ENCODE measurements at regions not wholly inside any gene's neighbourhood (a gene's known extent, or its start where the extent isn't known, plus 50 kb on each side); places are given as distances from the start of the nearest gene placed in this dataset.

DNA sequence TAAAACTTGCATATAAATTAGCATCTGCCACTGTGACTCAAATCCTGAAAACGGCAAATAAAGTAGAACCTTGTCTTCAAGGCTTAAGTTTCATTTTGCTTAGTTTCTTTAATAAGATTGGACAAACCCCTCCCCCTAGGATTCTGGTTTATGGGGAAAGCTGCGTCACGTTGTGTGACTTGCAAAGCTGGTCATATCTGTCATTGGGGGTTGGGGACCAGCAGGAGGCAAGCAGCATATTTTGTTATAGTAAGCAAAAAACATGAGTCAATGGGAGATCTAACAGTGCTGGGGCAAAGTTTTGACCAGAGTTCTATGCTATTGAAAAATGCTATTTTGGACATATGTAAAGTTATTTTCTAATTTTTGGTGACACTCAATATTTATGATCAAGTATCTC lies 407.3 kb downstream of the PCDH18 start:
- Mint-ChIP-seq H3K4me1 (peaks cover 5% of the 10 kb centered on the region), H3K9me3 (no peaks in the 10 kb centered on the region), H3K4me3 (no peak overlapping the region), H3K36me3 (no peaks in the 10 kb centered on the region), H3K27ac (no peak overlapping the region), H3K27me3 (ENCODE audit: insufficient read depth, low read depth) (no peaks in the 10 kb centered on the region)
- Histone ChIP-seq H2AFZ (replicated peaks) (peak overlapping the region; percentile 41), H3K4me3 (no peak overlapping the region), H3K27ac (no peak overlapping the region), H3K9ac (no peak overlapping the region), H3K4me1 (no peaks in the 10 kb centered on the region), H3K36me3 (no peaks in the 10 kb centered on the region), H3K9me3 (ENCODE audit: low read depth) (no peaks in the 10 kb centered on the region), H4K20me1 (ENCODE audit: low read depth) (no peaks in the 10 kb centered on the region), H3F3A (ENCODE audit: low read depth) (no peaks in the 10 kb centered on the region), H3K4me2 (no peak overlapping the region), H3K27me3 (no peaks in the 10 kb centered on the region), H3K79me2 (ENCODE audit: low read depth) (no peaks in the 10 kb centered on the region)
- TF ChIP-seq CTCF (IDR thresholded peaks at IDR 0.05) (no peak), EZH2 (IDR thresholded peaks at IDR 0.05) (no peak), EZH2phosphoT487 (IDR thresholded peaks at IDR 0.05) (no peak)
- no peak for DNase-seq (ENCODE audit: low spot score)

- Histone ChIP-seq H3K9ac (no peak overlapping the region), H3K4me2 (no peak overlapping the region), H3K9me3 (ENCODE audit: low read depth) (no peaks in the 10 kb centered on the region), H3K27me3 (no peaks in the 10 kb centered on the region), H3K27ac (no peak overlapping the region), H3F3A (ENCODE audit: low read depth) (no peaks in the 10 kb centered on the region), H4K20me1 (ENCODE audit: low read depth) (no peaks in the 10 kb centered on the region), H3K4me1 (no peaks in the 10 kb centered on the region), H3K36me3 (no peaks in the 10 kb centered on the region), H3K4me3 (no peak overlapping the region), H3K79me2 (ENCODE audit: low read depth) (no peaks in the 10 kb centered on the region), H2AFZ (replicated peaks) (peak overlapping the region; percentile 41)
- DNase-seq (ENCODE audit: low spot score) = peak; percentile 61
- Mint-ChIP-seq H3K9me3 (no peaks in the 10 kb centered on the region), H3K36me3 (no peaks in the 10 kb centered on the region), H3K4me1 (peaks cover 5% of the 10 kb centered on the region), H3K4me3 (no peak overlapping the region), H3K27ac (no peak overlapping the region), H3K27me3 (ENCODE audit: insufficient read depth, low read depth) (no peaks in the 10 kb centered on the region)
- TF ChIP-seq EZH2phosphoT487 (IDR thresholded peaks at IDR 0.05) (no peak), CTCF (IDR thresholded peaks at IDR 0.05) (peak; percentile 69), EZH2 (IDR thresholded peaks at IDR 0.05) (no peak)
These were observed 407.9 kb downstream of the PCDH18 start for GRCh38 chr4:137124278-137124932.

DNA sequence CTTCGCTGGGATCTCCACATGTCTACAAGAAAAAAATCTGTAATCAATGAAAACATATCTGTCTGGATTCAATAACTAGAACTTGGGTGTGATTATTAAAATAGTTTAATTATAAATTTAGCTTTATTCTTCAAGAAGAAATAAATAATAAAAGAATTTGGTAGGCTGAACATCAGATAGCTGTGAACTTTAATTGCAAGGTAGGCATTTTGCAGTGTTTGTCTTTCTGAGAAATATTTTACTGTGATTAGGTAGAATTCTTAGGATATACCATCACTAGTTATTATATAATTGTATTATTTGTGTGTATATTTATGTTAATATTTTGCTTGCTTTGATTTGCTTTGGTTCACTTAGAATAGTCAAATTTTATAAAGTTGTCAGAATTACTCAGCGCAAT lies 409.4 kb downstream of the PCDH18 start:
- TF ChIP-seq EZH2phosphoT487 (IDR thresholded peaks at IDR 0.05) = no peak
- TF ChIP-seq CTCF (IDR thresholded peaks at IDR 0.05) = no peak
- no peak for TF ChIP-seq EZH2 (IDR thresholded peaks at IDR 0.05)

More for the DNA sequence above, 409.4 kb downstream of the PCDH18 start:
- Mint-ChIP-seq H3K4me1 (peaks cover 5% of the 10 kb centered on the region), H3K4me3 (no peak overlapping the region), H3K27ac (no peak overlapping the region), H3K27me3 (ENCODE audit: insufficient read depth, low read depth) (no peaks in the 10 kb centered on the region), H3K36me3 (no peaks in the 10 kb centered on the region), H3K9me3 (no peaks in the 10 kb centered on the region)
- no peaks in the 10 kb centered on the region for H3K4me1 ChIP-seq
- H3K4me2 ChIP-seq = no peak overlapping the region
- no peaks in the 10 kb centered on the region for H3K27me3 ChIP-seq
- H3K36me3 ChIP-seq = no peaks in the 10 kb centered on the region
- no peak overlapping the region for H3K4me3 ChIP-seq
- H3F3A ChIP-seq (ENCODE audit: low read depth) = no peaks in the 10 kb centered on the region
- no peak for DNase-seq (ENCODE audit: low spot score)
- H3K9me3 ChIP-seq (ENCODE audit: low read depth) = no peaks in the 10 kb centered on the region
- H4K20me1 ChIP-seq (ENCODE audit: low read depth) = no peaks in the 10 kb centered on the region
- H3K9ac ChIP-seq = no peak overlapping the region
- no peak overlapping the region for H3K27ac ChIP-seq
- H3K79me2 ChIP-seq (ENCODE audit: low read depth) = no peaks in the 10 kb centered on the region
- no peak overlapping the region for H2AFZ ChIP-seq (replicated peaks)
